HepG2 (cell line): ENCODE measurements at regions not wholly inside any gene's neighbourhood (a gene's known extent, or its start where the extent isn't known, plus 50 kb on each side); places are given as distances from the start of the nearest gene placed in this dataset.

Experiments used
- ATAC-seq: fragments of 200-7000 bp; cut with Tn5 transposase; 3 replicates; pipeline ENCODE4 v1.9.1; 2020; ENCODE audit warnings: mild to moderate bottlenecking, moderate library complexity
- BruUV-seq: library from RNA; stranded (reverse); fragments of 400-500 nt; replicated peaks from 2 replicates; lab custom pipeline; 2021; lab: Mats Ljungman, UMichigan
- CTCF ChIA-PET: fragments of 300-600 bp; formaldehyde crosslinking; extraction: SDS; loops from one replicate; lab custom pipeline; 2021; ENCODE audit warnings: low total read pairs, inconsistent platforms, low intra/inter-chr PET ratio; lab: Yijun Ruan, JAX
- POLR2A ChIA-PET: fragments of 350-600 bp; sonication (Branson Sonifier 250); formaldehyde crosslinking; loops from one replicate; lab custom pipeline; 2020; ENCODE audit warnings: antibody characterized with exemption, inconsistent platforms; lab: Yijun Ruan, JAX
- DNase-seq: peaks from one replicate; pipeline ENCODE4 v3.0.0-alpha.2; 2015; ENCODE audit warnings: low spot score
- FAIRE-seq: peaks from 3 replicates; lab custom pipeline; 2011; peaks lifted over from hg19 to GRCh38; lab: Jason Lieb, UNC
- H2AFZ ChIP-seq: one replicate; pipeline ENCODE4 v1.6.1; 2011; ENCODE audit warnings: low read length, inconsistent platforms
- H3K27ac ChIP-seq: fragments of 300-600 bp; 3 replicates; pipeline ENCODE4 v1.8.0; 2011; ENCODE audit warnings: mixed run types, mild to moderate bottlenecking, mixed read lengths, low read length, inconsistent platforms; ENCODE audit not compliant: insufficient read depth; ENCODE audit errors: extremely low read length
- H3K27me3 ChIP-seq, 2 experiments: fragments of 200-600 bp in 1 of 2; 2 replicates in 1 of 2; 3 replicates in 1 of 2; pipeline versions ENCODE4 v1.6.0 to v1.8.0; 2011; ENCODE audit warnings: low read length in 2 of 2, mild to moderate bottlenecking in 2 of 2, moderate library complexity in 2 of 2, inconsistent platforms in 1 of 2; ENCODE audit not compliant: insufficient read depth in 2 of 2, control insufficient read depth in 1 of 2
- H3K36me3 ChIP-seq, 2 experiments: fragments of 200-600 bp in 1 of 2; replicated peaks in 1 of 2; 2 replicates in 1 of 2; 3 replicates in 1 of 2; pipeline versions ENCODE4 v1.5.1 to v1.8.0; 2011; ENCODE audit warnings: low read length in 2 of 2, inconsistent platforms in 1 of 2; ENCODE audit not compliant: insufficient read depth in 2 of 2, control insufficient read depth in 1 of 2
- H3K4me1 ChIP-seq: 2 replicates; pipeline ENCODE4 v1.5.1; 2012; ENCODE audit warnings: low read length, inconsistent platforms; ENCODE audit not compliant: insufficient read depth
- H3K4me2 ChIP-seq: 2 replicates; pipeline ENCODE4 v1.6.0; 2011; ENCODE audit warnings: low read depth, low read length, inconsistent platforms
- H3K4me3 ChIP-seq, 3 experiments: fragments of 200-600 bp in 1 of 3; sonication (generic), shearing (Covaris generic) in 1 of 3; replicated peaks in 1 of 3; 2 replicates each; pipeline ENCODE4 v1.5.1; 2011 to 2016; ENCODE audit warnings: low read length in 3 of 3, inconsistent platforms in 2 of 3, low read depth in 2 of 3, mild to moderate bottlenecking in 2 of 3, control low read depth in 1 of 3, mixed read lengths in 1 of 3; ENCODE audit not compliant: insufficient read depth in 1 of 3
- H3K79me2 ChIP-seq: one replicate; pipeline ENCODE4 v1.6.1; 2011; ENCODE audit warnings: low read length, inconsistent platforms; ENCODE audit not compliant: insufficient read depth
- H3K9ac ChIP-seq: 2 replicates; pipeline ENCODE4 v1.6.0; 2011; ENCODE audit warnings: mild to moderate bottlenecking, low read depth, low read length, inconsistent platforms; ENCODE audit not compliant: insufficient read depth
- H3K9me3 ChIP-seq: 2 replicates; pipeline ENCODE4 v1.5.1; 2012; ENCODE audit warnings: mild to moderate bottlenecking, low read length
- H4K20me1 ChIP-seq: 2 replicates; pipeline ENCODE4 v1.6.0; 2011; ENCODE audit warnings: inconsistent platforms, mild to moderate bottlenecking, low read length, moderate library complexity; ENCODE audit not compliant: insufficient read depth
- HNRNPK ChIP-seq: fragments of 200-400 bp; formaldehyde crosslinking; IDR thresholded peaks from 2 replicates; pipeline ENCODE4 v1.6.1; 2018; ENCODE audit warnings: low read length, low read depth, moderate library complexity, mild to moderate bottlenecking; ENCODE audit not compliant: poor library complexity, severe bottlenecking
- KDM6A ChIP-seq: IDR thresholded peaks from 2 replicates; pipeline ENCODE4 v1.6.1; 2016; ENCODE audit warnings: low read depth
- MEIS1 ChIP-seq: sonication (generic); formaldehyde crosslinking; IDR thresholded peaks from 2 replicates; pipeline ENCODE4 v1.9.0; 2021; ENCODE audit warnings: mild to moderate bottlenecking, missing genetic modification reagents, moderate library complexity, borderline replicate concordance
- NR2C2 ChIP-seq: sonication (generic); formaldehyde crosslinking; IDR thresholded peaks from 2 replicates; pipeline ENCODE4 v1.4.0; 2020; ENCODE audit warnings: missing genetic modification reagents, mild to moderate bottlenecking, moderate library complexity, borderline replicate concordance
- NRL ChIP-seq: sonication (generic); formaldehyde crosslinking; IDR thresholded peaks from 2 replicates; pipeline ENCODE4 v1.5.0; 2020; ENCODE audit warnings: missing genetic modification reagents, mild to moderate bottlenecking, moderate library complexity, borderline replicate concordance
- STAT5B ChIP-seq: sonication (generic); formaldehyde crosslinking; IDR thresholded peaks from 2 replicates; pipeline ENCODE4 v1.4.0; 2020; ENCODE audit warnings: missing genetic modification reagents
- YEATS4 ChIP-seq: sonication (generic); formaldehyde crosslinking; IDR thresholded peaks from 2 replicates; pipeline ENCODE4 v1.4.0; 2020; ENCODE audit warnings: missing genetic modification reagents, borderline replicate concordance
- ZFP1 ChIP-seq: IDR thresholded peaks from 2 replicates; pipeline ENCODE4 v1.6.1; 2016
- ZNF354B ChIP-seq: sonication (generic); formaldehyde crosslinking; IDR thresholded peaks from 2 replicates; pipeline ENCODE4 v1.8.0; 2022; ENCODE audit warnings: mild to moderate bottlenecking, missing genetic modification reagents
- ZNF589 ChIP-seq: sonication (generic); formaldehyde crosslinking; conservative IDR thresholded peaks from 2 replicates; pipeline ENCODE4 v1.8.0; 2022; ENCODE audit warnings: mild to moderate bottlenecking, moderate library complexity, missing genetic modification reagents
- ZSCAN21 ChIP-seq: sonication (generic); formaldehyde crosslinking; IDR thresholded peaks from 2 replicates; pipeline ENCODE4 v1.8.0; 2022; ENCODE audit warnings: mild to moderate bottlenecking, missing genetic modification reagents, moderate library complexity, borderline replicate concordance
- WGBS: methylation state at CpG from one replicate; pipeline ENCODE4 v1.1.6; 2017; ENCODE audit warnings: low lambda C conversion rate; 5-methylcytosine and 5-hydroxymethylcytosine counted together
- in situ Hi-C: cut with HindIII; loops from 2 replicates; pipeline ENCODE4 v1.10.0; 2017; ENCODE audit warnings: low pct_unique_long_range_greater_than_20kb; ENCODE audit not compliant: extremely low pct_ligation_motif_present
- intact Hi-C: fragments of 100-400 bp; cut with micrococcal nuclease; formaldehyde crosslinking; loops from one replicate; pipeline ENCODE4 v1.10.0; 2022; ENCODE audit not compliant: unreplicated experiment
- TF ChIP-seq, protein P1 (sequence below): sonication (generic); formaldehyde crosslinking; IDR thresholded peaks from 2 replicates; pipeline ENCODE4 v1.4.0; 2020; ENCODE audit warnings: missing genetic modification reagents, low read depth, mild to moderate bottlenecking, borderline replicate concordance
- TF ChIP-seq, protein P2 (sequence below): sonication (generic); formaldehyde crosslinking; IDR thresholded peaks from 2 replicates; pipeline ENCODE4 v1.5.0; 2020; ENCODE audit warnings: mild to moderate bottlenecking, missing genetic modification reagents
- TF ChIP-seq, protein P3 (sequence below), 2 experiments: sonication (generic) in 1 of 2; formaldehyde crosslinking in 1 of 2; IDR thresholded peaks; 2 replicates each; pipeline versions ENCODE4 v1.4.0 to v1.6.1; 2018 to 2020; ENCODE audit warnings: missing genetic modification reagents in 2 of 2, borderline replicate concordance in 1 of 2, low read depth in 1 of 2, mild to moderate bottlenecking in 1 of 2, missing biosample characterization in 1 of 2

DNA sequence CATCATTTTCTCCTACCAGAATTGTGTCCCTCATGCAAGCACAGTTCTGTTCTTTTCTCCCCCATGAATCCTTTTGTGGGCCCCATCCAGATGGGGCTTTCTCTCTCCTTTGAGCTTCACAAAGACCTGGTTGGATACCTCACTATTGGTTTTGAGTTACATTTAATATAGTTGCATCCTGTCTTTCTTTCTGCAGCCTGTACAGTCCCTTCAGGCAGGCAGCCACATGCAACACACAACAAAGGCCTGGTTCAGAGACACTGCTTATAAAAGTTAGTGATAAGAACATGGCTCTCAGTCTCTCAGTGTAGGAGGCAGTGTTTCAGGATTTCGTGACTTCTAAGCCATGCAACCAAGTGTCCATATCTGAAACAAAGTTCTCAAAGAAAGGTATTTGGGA is 70.6 kb upstream of the PAGE3 start:
- H3K27ac ChIP-seq = no peak overlapping the region
- no peaks in the 10 kb centered on the region for H3K4me1 ChIP-seq
- no peak overlapping the region for H3K9ac ChIP-seq
- CTCF ChIA-PET = no interaction called here
- H3K9me3 ChIP-seq = no peaks in the 10 kb centered on the region
- in situ Hi-C loops (no loop called here), intact Hi-C loops (no loop called here)
- ATAC-seq = no peak
- 0% methylated on average over 1 of the region's 1 CpG for WGBS
- H2AFZ ChIP-seq = no peak overlapping the region
- BruUV-seq = no TSS peak
- POLR2A ChIA-PET = no interaction called here
- H3K27me3 ChIP-seq = no peaks in the 10 kb centered on the region
- FAIRE-seq = no peak
- no peaks in the 10 kb centered on the region for H3K36me3 ChIP-seq
- DNase-seq = no peak
- no peaks in the 10 kb centered on the region for H4K20me1 ChIP-seq
- H3K79me2 ChIP-seq = no peaks in the 10 kb centered on the region
- no peak overlapping the region for H3K4me3 ChIP-seq
- no peak overlapping the region for H3K4me2 ChIP-seq
- TF ChIP-seq, protein P1, sequence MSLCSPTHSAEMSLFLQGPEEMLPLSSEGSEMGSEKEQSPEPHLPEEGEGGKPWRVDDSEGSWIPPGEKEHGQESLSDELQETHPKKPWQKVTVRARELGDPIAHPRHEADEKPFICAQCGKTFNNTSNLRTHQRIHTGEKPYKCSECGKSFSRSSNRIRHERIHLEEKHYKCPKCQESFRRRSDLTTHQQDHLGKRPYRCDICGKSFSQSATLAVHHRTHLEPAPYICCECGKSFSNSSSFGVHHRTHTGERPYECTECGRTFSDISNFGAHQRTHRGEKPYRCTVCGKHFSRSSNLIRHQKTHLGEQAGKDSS = no peak
- TF ChIP-seq MEIS1 (CRISPR knock-in tag) (no peak), HNRNPK (no peak), ZSCAN21 (CRISPR knock-in tag) (no peak), STAT5B (CRISPR knock-in tag) (no peak), ZNF589 (CRISPR knock-in tag) (no peak), YEATS4 (CRISPR knock-in tag) (no peak), NR2C2 (CRISPR knock-in tag) (no peak), ZFP1 (CRISPR knock-in tag) (no peak), KDM6A (no peak), NRL (CRISPR knock-in tag) (no peak), ZNF354B (CRISPR knock-in tag) (no peak)
- TF ChIP-seq, protein P2, sequence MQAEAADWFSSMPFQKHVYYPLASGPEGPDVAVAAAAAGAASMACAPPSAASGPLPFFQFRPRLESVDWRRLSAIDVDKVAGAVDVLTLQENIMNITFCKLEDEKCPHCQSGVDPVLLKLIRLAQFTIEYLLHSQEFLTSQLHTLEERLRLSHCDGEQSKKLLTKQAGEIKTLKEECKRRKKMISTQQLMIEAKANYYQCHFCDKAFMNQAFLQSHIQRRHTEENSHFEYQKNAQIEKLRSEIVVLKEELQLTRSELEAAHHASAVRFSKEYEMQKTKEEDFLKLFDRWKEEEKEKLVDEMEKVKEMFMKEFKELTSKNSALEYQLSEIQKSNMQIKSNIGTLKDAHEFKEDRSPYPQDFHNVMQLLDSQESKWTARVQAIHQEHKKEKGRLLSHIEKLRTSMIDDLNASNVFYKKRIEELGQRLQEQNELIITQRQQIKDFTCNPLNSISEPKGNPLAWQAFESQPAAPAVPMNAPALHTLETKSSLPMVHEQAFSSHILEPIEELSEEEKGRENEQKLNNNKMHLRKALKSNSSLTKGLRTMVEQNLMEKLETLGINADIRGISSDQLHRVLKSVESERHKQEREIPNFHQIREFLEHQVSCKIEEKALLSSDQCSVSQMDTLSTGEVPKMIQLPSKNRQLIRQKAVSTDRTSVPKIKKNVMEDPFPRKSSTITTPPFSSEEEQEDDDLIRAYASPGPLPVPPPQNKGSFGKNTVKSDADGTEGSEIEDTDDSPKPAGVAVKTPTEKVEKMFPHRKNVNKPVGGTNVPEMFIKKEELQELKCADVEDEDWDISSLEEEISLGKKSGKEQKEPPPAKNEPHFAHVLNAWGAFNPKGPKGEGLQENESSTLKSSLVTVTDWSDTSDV = no peak
- TF ChIP-seq, protein P3, sequence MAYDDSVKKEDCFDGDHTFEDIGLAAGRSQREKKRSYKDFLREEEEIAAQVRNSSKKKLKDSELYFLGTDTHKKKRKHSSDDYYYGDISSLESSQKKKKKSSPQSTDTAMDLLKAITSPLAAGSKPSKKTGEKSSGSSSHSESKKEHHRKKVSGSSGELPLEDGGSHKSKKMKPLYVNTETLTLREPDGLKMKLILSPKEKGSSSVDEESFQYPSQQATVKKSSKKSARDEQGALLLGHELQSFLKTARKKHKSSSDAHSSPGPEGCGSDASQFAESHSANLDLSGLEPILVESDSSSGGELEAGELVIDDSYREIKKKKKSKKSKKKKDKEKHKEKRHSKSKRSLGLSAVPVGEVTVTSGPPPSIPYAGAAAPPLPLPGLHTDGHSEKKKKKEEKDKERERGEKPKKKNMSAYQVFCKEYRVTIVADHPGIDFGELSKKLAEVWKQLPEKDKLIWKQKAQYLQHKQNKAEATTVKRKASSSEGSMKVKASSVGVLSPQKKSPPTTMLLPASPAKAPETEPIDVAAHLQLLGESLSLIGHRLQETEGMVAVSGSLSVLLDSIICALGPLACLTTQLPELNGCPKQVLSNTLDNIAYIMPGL (CRISPR knock-in tag; IDR thresholded peaks at IDR 0.05; ENCODE audit: borderline replicate concordance in 1 of 2, low read depth in 1 of 2) = no peak
